Stimulated activated naive B cell treated with anti-CD40 and anti-IgM and Interleukin-4, amounts not matched to agents 10 μg/mL and 1 μg/mL and 100 μg/mL, for 72 hours (primary cell): ENCODE measurements at regions not wholly inside any gene's neighbourhood (a gene's known extent, or its start where the extent isn't known, plus 50 kb on each side); places are given as distances from the start of the nearest gene placed in this dataset.
"Not testable (repeated sequence)": the region's sequence is repeated elsewhere in the genome, so short reads cannot be mapped to it uniquely, and the experiment has no call there.

Experiments
- ATAC-seq, 2 donors: fragments of 150-1000 bp; cut with Tn5 transposase; replicated peaks; 2 replicates each; pipeline ENCODE4 v1.10.0; 2021; ENCODE audit warnings: moderate library complexity in 1 of 2
- DNase-seq: peaks from one replicate; pipeline ENCODE4 v3.0.0; 2021
- H3K27ac Mint-ChIP-seq: one replicate; pipeline ENCODE4 v1.8.0; 2022; ENCODE audit warnings: mild to moderate bottlenecking, mixed read lengths
- H3K27me3 Mint-ChIP-seq, 2 donors: one replicate each; pipeline ENCODE4 v1.8.0; 2022; ENCODE audit warnings: mixed read lengths in 2 of 2
- H3K36me3 Mint-ChIP-seq, 2 donors: one replicate each; pipeline ENCODE4 v1.8.0; 2022; ENCODE audit warnings: mixed read lengths in 2 of 2, mild to moderate bottlenecking in 1 of 2
- H3K4me1 Mint-ChIP-seq, 2 donors: one replicate each; pipeline ENCODE4 v1.8.0; 2022; ENCODE audit warnings: mixed read lengths in 2 of 2, mild to moderate bottlenecking in 1 of 2
- H3K4me3 Mint-ChIP-seq, 2 donors: one replicate each; pipeline ENCODE4 v1.8.0; 2022; ENCODE audit warnings: mild to moderate bottlenecking in 2 of 2, mixed read lengths in 2 of 2, moderate library complexity in 1 of 2
- H3K9me3 Mint-ChIP-seq, 2 donors: one replicate each; pipeline ENCODE4 v1.8.0; 2022; ENCODE audit warnings: mixed read lengths in 2 of 2, mild to moderate bottlenecking in 1 of 2

GRCh38 chr17:30731210-30732132 lies 93.0 kb downstream of the CRLF3 start:
- peak; percentile 88 for DNase-seq
- peaks cover 18 to 36% of the 10 kb centered on the region in 2 donors for H3K4me1 Mint-ChIP-seq
- ATAC-seq: peak; percentile 89 to 91
- not testable (repeated sequence) for H3K27me3 Mint-ChIP-seq, H3K9me3 Mint-ChIP-seq
- H3K36me3 Mint-ChIP-seq: peaks cover 7 to 13% of the 10 kb centered on the region in 2 donors
- peak overlapping the region; percentile 99 to 100 for H3K4me3 Mint-ChIP-seq
- peak overlapping the region; percentile 100 for H3K27ac Mint-ChIP-seq

- peak overlapping the region; percentile 99 to 100 for H3K4me3 Mint-ChIP-seq
- peaks cover 7 to 12% of the 10 kb centered on the region in 2 donors for H3K36me3 Mint-ChIP-seq
- peaks cover 18 to 36% of the 10 kb centered on the region in 2 donors for H3K4me1 Mint-ChIP-seq
- not testable (repeated sequence) for ATAC-seq, H3K27me3 Mint-ChIP-seq, DNase-seq, H3K9me3 Mint-ChIP-seq
- H3K27ac Mint-ChIP-seq: peak overlapping the region; percentile 100
Observed at GRCh38 chr17:30730837-30731209, 93.7 kb downstream of the CRLF3 start.

GRCh38 chr17:30730171-30730836 lies 94.2 kb downstream of the CRLF3 start:
- ATAC-seq: not testable (repeated sequence)

GRCh38 chr17:30729471-30730170 lies 94.9 kb downstream of the CRLF3 start:
- not testable (repeated sequence) for ATAC-seq, H3K9me3 Mint-ChIP-seq, H3K27me3 Mint-ChIP-seq, H3K36me3 Mint-ChIP-seq, DNase-seq
- Mint-ChIP-seq H3K27ac (peak overlapping the region; percentile 49), H3K4me3 (peak overlapping the region in 1 of 2 donors; percentile 99), H3K4me1 (peaks cover 16 to 28% of the 10 kb centered on the region in 2 donors)

More at GRCh38 chr17:30730171-30730836, 94.2 kb downstream of the CRLF3 start:
- H3K4me1 Mint-ChIP-seq: peaks cover 16 to 31% of the 10 kb centered on the region in 2 donors
- peak overlapping the region; percentile 89 for H3K27ac Mint-ChIP-seq
- not testable (repeated sequence) for DNase-seq, H3K36me3 Mint-ChIP-seq, H3K9me3 Mint-ChIP-seq, H3K27me3 Mint-ChIP-seq
- peak overlapping the region; percentile 99 to 100 for H3K4me3 Mint-ChIP-seq

GRCh38 chr17:30727517-30727916 lies 97.0 kb downstream of the CRLF3 start:
- H3K27ac Mint-ChIP-seq: peak overlapping the region; percentile 76
- H3K36me3 Mint-ChIP-seq, H3K27me3 Mint-ChIP-seq, H3K9me3 Mint-ChIP-seq, H3K4me3 Mint-ChIP-seq, DNase-seq, ATAC-seq: not testable (repeated sequence)
- H3K4me1 Mint-ChIP-seq: peaks cover 16 to 34% of the 10 kb centered on the region in 2 donors

GRCh38 chr17:30726734-30727133 lies 97.8 kb downstream of the CRLF3 start:
- not testable (repeated sequence) for H3K4me3 Mint-ChIP-seq, H3K9me3 Mint-ChIP-seq, ATAC-seq, H3K27me3 Mint-ChIP-seq, H3K27ac Mint-ChIP-seq, DNase-seq, H3K36me3 Mint-ChIP-seq
- H3K4me1 Mint-ChIP-seq: peaks cover 16 to 34% of the 10 kb centered on the region in 2 donors

GRCh38 chr17:30726310-30726709 lies 98.2 kb downstream of the CRLF3 start:
- not testable (repeated sequence) for H3K27me3 Mint-ChIP-seq

GRCh38 chr17:30724034-30724650 lies 100.3 kb downstream of the CRLF3 start:
- peaks cover 13 to 23% of the 10 kb centered on the region in 2 donors for H3K4me1 Mint-ChIP-seq
- ATAC-seq, H3K36me3 Mint-ChIP-seq, DNase-seq, H3K9me3 Mint-ChIP-seq, H3K4me3 Mint-ChIP-seq, H3K27me3 Mint-ChIP-seq, H3K27ac Mint-ChIP-seq: not testable (repeated sequence)

More at GRCh38 chr17:30726310-30726709, 98.2 kb downstream of the CRLF3 start:
- H3K27ac Mint-ChIP-seq, ATAC-seq, H3K4me3 Mint-ChIP-seq, DNase-seq, H3K36me3 Mint-ChIP-seq, H3K9me3 Mint-ChIP-seq: not testable (repeated sequence)
- H3K4me1 Mint-ChIP-seq: peaks cover 14 to 34% of the 10 kb centered on the region in 2 donors

- not testable (repeated sequence) for DNase-seq, H3K27me3 Mint-ChIP-seq, H3K9me3 Mint-ChIP-seq, H3K36me3 Mint-ChIP-seq, H3K27ac Mint-ChIP-seq, ATAC-seq, H3K4me3 Mint-ChIP-seq
- peaks cover 12 to 13% of the 10 kb centered on the region in 2 donors for H3K4me1 Mint-ChIP-seq
Observed at GRCh38 chr17:30722114-30722780, 102.2 kb downstream of the CRLF3 start.

- H3K27me3 Mint-ChIP-seq, ATAC-seq, DNase-seq, H3K4me3 Mint-ChIP-seq, H3K27ac Mint-ChIP-seq, H3K36me3 Mint-ChIP-seq, H3K9me3 Mint-ChIP-seq: not testable (repeated sequence)
- peaks cover 17 to 20% of the 10 kb centered on the region in 2 donors for H3K4me1 Mint-ChIP-seq
Observed at GRCh38 chr17:30720971-30721370, 103.5 kb downstream of the CRLF3 start.

GRCh38 chr17:30720013-30720471 lies 104.5 kb downstream of the CRLF3 start:
- DNase-seq (no peak), ATAC-seq (no peak)
- H3K27me3 Mint-ChIP-seq: no peaks in the 10 kb centered on the region
- H3K27ac Mint-ChIP-seq: no peak overlapping the region
- H3K36me3 Mint-ChIP-seq: peaks cover 0 to 2% of the 10 kb centered on the region in 2 donors
- H3K4me1 Mint-ChIP-seq: peaks cover 20 to 26% of the 10 kb centered on the region in 2 donors
- H3K9me3 Mint-ChIP-seq: peaks cover 0 to 2% of the 10 kb centered on the region in 2 donors
- H3K4me3 Mint-ChIP-seq: no peak overlapping the region

- not testable (repeated sequence) for H3K27ac Mint-ChIP-seq, H3K36me3 Mint-ChIP-seq, H3K9me3 Mint-ChIP-seq, H3K27me3 Mint-ChIP-seq
- Mint-ChIP-seq H3K4me1 (peaks cover 22 to 26% of the 10 kb centered on the region in 2 donors), H3K4me3 (peak overlapping the region; percentile 2 to 23)
- ATAC-seq: peak; percentile 69 to 74
- peak; percentile 42 for DNase-seq
Observed at GRCh38 chr17:30719131-30719973, 105.1 kb downstream of the CRLF3 start.
